ENCODE measurements at regions not wholly inside any gene's neighbourhood (a gene's known extent, or its start where the extent isn't known, plus 50 kb on each side); places are given as distances from the start of the nearest gene placed in this dataset.

DNA sequence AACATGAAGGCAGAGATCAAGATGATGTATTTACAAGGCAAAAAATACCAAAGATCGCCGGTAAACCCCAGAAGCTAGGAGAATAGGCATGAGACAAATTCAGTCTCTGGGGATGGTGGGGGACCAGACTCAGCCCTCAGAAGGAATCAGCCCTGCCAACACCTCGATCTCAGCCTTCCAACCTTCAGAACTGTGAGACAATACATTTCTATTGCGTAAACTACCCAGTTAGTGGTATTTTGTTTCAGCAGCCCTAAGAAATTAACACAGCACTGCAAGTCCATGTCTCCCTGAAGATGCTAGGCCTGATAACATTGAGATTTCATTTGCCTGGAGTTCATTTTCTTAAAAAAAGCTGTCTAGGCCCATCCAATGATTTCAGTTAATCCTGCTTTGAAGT, 622.5 kb downstream of the PTPRC start:
- Histone ChIP-seq H3K9me3 (no peaks in the 10 kb centered on the region), H3K4me1 (no peaks in the 10 kb centered on the region), H3K27me3 (no peaks in the 10 kb centered on the region), H3K4me3 (no peak overlapping the region), H3K36me3 (no peaks in the 10 kb centered on the region), H3K27ac (no peak overlapping the region)
- no peak for DNase-seq (ENCODE audit: low spot score in 2 of 2)
- intact Hi-C loops (cut with DNase I) = no loop called here
- TF ChIP-seq, protein P1, sequence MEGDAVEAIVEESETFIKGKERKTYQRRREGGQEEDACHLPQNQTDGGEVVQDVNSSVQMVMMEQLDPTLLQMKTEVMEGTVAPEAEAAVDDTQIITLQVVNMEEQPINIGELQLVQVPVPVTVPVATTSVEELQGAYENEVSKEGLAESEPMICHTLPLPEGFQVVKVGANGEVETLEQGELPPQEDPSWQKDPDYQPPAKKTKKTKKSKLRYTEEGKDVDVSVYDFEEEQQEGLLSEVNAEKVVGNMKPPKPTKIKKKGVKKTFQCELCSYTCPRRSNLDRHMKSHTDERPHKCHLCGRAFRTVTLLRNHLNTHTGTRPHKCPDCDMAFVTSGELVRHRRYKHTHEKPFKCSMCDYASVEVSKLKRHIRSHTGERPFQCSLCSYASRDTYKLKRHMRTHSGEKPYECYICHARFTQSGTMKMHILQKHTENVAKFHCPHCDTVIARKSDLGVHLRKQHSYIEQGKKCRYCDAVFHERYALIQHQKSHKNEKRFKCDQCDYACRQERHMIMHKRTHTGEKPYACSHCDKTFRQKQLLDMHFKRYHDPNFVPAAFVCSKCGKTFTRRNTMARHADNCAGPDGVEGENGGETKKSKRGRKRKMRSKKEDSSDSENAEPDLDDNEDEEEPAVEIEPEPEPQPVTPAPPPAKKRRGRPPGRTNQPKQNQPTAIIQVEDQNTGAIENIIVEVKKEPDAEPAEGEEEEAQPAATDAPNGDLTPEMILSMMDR (IDR thresholded peaks at IDR 0.05) = no peak

DNA sequence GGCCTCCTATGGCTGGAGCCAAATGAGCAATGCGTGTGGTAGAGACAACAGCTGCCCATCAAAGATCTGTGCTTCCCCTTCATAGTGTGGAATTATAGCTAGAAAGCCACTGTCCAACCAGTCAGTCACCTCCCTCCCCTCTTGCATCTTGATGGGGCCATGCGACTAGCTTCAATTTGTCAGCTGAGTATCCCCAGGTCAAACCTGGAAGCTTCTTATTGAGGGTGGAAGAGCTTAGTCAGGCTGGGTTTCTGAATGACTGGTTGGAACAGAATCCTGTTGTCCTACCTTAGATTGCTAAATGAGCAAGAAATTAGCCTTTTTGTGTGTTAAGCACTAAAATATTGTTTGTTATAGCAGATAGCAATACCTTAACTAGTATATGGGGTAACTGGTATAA, 625.4 kb downstream of the PTPRC start:
- no peak overlapping the region for H3K27ac ChIP-seq
- H3K4me1 ChIP-seq = no peaks in the 10 kb centered on the region
- H3K4me3 ChIP-seq = no peak overlapping the region
- no peaks in the 10 kb centered on the region for H3K36me3 ChIP-seq
- H3K9me3 ChIP-seq = no peaks in the 10 kb centered on the region
- H3K27me3 ChIP-seq = no peaks in the 10 kb centered on the region
- TF ChIP-seq, protein P1 (IDR thresholded peaks at IDR 0.05) = no peak
- DNase-seq (ENCODE audit: low spot score in 2 of 2) = no peak
- intact Hi-C loops (cut with DNase I) = no loop called here

DNA sequence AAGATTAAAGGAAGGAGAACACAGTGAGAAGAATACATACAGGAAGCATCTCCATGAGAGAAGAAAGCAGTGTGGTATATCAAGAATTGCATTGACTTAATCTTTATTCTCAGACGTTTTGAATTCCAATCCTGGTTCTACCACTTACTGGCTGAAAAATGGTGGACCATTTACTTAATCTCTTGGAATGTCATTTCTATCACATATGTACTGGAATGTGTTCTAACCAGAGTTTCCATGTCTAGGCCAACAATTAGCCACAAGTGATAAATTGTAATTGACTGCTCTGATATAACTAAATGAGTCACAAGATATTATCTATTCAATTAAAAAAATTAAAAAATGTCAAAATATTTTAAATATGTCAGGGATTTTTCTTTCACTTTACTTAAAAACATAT, 626.1 kb downstream of the PTPRC start:
- no peak for DNase-seq (ENCODE audit: low spot score in 2 of 2)
- Histone ChIP-seq H3K4me3 (no peak overlapping the region), H3K36me3 (no peaks in the 10 kb centered on the region), H3K27me3 (no peaks in the 10 kb centered on the region), H3K27ac (no peak overlapping the region), H3K4me1 (no peaks in the 10 kb centered on the region), H3K9me3 (no peaks in the 10 kb centered on the region)
- intact Hi-C loops (cut with DNase I) = no loop called here
- TF ChIP-seq, protein P1 (IDR thresholded peaks at IDR 0.05) = no peak

DNA sequence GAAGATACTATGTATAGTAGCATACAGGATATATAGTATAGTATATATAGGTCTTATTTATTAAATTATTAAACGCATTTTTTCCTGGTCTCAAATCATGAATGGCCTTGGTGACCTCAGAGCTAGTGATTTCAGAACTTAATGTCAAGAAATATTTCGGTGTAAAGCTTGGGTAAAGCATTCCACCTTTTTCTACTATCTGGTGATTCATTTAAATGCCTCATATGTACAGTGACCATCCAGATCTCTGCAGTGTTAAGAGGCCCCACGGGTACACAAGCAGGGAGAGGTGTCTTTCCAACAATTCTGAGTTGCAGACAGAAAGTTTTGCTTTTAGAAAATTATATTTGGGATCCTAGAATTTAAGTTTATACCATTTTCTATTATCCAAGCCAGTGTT, 626.5 kb downstream of the PTPRC start:
- DNase-seq (ENCODE audit: low spot score in 2 of 2) = no peak
- Histone ChIP-seq H3K4me1 (no peaks in the 10 kb centered on the region), H3K27ac (no peak overlapping the region), H3K36me3 (no peaks in the 10 kb centered on the region), H3K27me3 (no peaks in the 10 kb centered on the region), H3K4me3 (no peak overlapping the region), H3K9me3 (no peaks in the 10 kb centered on the region)
- TF ChIP-seq, protein P1 (IDR thresholded peaks at IDR 0.05) = no peak
- intact Hi-C loops (cut with DNase I) = no loop called here

DNA sequence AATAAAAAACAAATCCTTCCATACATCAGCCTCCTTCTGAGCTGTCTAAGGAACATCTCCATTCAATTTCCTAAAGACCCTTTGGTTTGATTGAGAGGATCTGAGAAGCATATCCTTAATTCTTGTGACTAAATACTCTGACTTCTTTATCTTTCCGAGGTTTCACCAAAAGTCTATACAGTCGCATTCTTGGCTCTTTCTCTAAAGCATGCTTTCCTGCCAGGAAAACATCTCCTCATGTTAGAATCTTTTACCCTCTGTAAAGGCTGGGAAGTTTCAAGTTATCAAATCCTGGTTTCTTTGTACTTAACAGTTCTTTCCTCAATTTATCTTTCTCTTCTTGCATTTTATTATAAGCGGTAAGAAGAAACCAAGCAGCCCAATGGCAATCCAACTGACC, 630.4 kb downstream of the PTPRC start:
- no peaks in the 10 kb centered on the region for H3K36me3 ChIP-seq
- no peak overlapping the region for H3K4me3 ChIP-seq
- no peaks in the 10 kb centered on the region for H3K9me3 ChIP-seq
- no peaks in the 10 kb centered on the region for H3K4me1 ChIP-seq
- TF ChIP-seq, protein P1 (IDR thresholded peaks at IDR 0.05) = no peak
- no peak overlapping the region for H3K27ac ChIP-seq
- intact Hi-C loops (cut with DNase I) = no loop called here
- no peaks in the 10 kb centered on the region for H3K27me3 ChIP-seq
- no peak for DNase-seq (ENCODE audit: low spot score in 2 of 2)

DNA sequence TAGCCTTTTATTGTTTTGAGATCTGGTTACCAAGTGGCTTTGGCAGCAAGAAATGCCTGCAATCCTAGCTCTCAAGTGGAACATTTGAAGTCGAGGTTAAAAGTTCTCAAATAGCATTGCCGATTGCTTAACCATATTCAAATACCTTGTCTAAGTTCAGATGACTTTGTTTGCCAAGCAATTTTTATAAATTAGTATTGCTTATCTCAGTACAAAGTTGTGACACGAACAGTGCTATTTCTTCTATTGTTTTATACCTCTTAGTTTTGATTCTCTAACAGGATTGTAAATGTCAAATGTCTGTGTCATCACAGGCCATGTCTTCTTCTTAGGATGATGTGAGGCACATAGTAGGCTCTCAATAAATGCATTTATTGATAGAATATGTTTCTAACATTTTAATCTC, 633.3 kb downstream of the PTPRC start:
- Histone ChIP-seq H3K36me3 (no peaks in the 10 kb centered on the region), H3K27me3 (no peaks in the 10 kb centered on the region), H3K27ac (no peak overlapping the region), H3K4me3 (no peak overlapping the region), H3K4me1 (no peaks in the 10 kb centered on the region), H3K9me3 (no peaks in the 10 kb centered on the region)
- TF ChIP-seq, protein P1 (IDR thresholded peaks at IDR 0.05) = no peak
- DNase-seq (ENCODE audit: low spot score in 2 of 2) = no peak
- intact Hi-C loops (cut with DNase I) = no loop called here

Measured in ascending aorta (tissue), 2 donors.